OCI-LY7 (cell line): ENCODE measurements at regions not wholly inside any gene's neighbourhood (a gene's known extent, or its start where the extent isn't known, plus 50 kb on each side); places are given as distances from the start of the nearest gene placed in this dataset.

Experiments
- BruUV-seq: library from RNA; stranded (reverse); fragments of 400-500 nt; replicated peaks from 2 replicates; lab custom pipeline; 2021; lab: Mats Ljungman, UMichigan
- CTCF ChIA-PET: fragments of 300-600 bp; sonication (Branson Sonifier 250); formaldehyde crosslinking; loops from one replicate; lab custom pipeline; 2022; ENCODE audit warnings: antibody characterized with exemption; ENCODE audit not compliant: unreplicated experiment; lab: Charles Lee
- POLR2A ChIA-PET: fragments of 300-600 bp; sonication (Branson Sonifier 250); formaldehyde crosslinking; loops from one replicate; lab custom pipeline; 2022; ENCODE audit warnings: antibody characterized with exemption; lab: Charles Lee
- DNase-seq: peaks from one replicate; pipeline ENCODE4 v3.0.0-alpha.2; 2015; ENCODE audit warnings: low spot score
- H2AFZ ChIP-seq: fragments of 200-600 bp; sonication (generic), shearing (Covaris generic); 2 replicates; pipeline ENCODE4 v1.6.1; 2014; ENCODE audit warnings: mild to moderate bottlenecking, antibody characterized with exemption, low read length, moderate library complexity
- H3K27ac ChIP-seq: fragments of 200-600 bp; sonication (generic); 2 replicates; pipeline ENCODE4 v1.5.1; 2014; ENCODE audit warnings: mixed run types, low read depth, mild to moderate bottlenecking, moderate library complexity, low read length, inconsistent platforms; ENCODE audit not compliant: poor library complexity, severe bottlenecking
- H3K36me3 ChIP-seq: fragments of 200-600 bp; sonication (generic); 2 replicates; pipeline ENCODE4 v1.6.1; 2014; ENCODE audit warnings: mild to moderate bottlenecking, antibody characterized with exemption, low read length, moderate library complexity, mixed read lengths; ENCODE audit not compliant: insufficient read depth
- H3K4me1 ChIP-seq: fragments of 200-600 bp; sonication (generic); 2 replicates; pipeline ENCODE4 v1.5.1; 2014; ENCODE audit warnings: mild to moderate bottlenecking, low read length; ENCODE audit not compliant: insufficient read depth, poor library complexity, severe bottlenecking
- H3K4me2 ChIP-seq: fragments of 200-600 bp; sonication (generic); 2 replicates; pipeline ENCODE4 v1.6.1; 2014; ENCODE audit warnings: mild to moderate bottlenecking, low read length
- H3K4me3 ChIP-seq: fragments of 200-600 bp; sonication (generic); 2 replicates; pipeline ENCODE4 v1.5.1; 2014; ENCODE audit warnings: mild to moderate bottlenecking, low read depth, low read length; ENCODE audit not compliant: poor library complexity, severe bottlenecking
- H3K79me2 ChIP-seq: fragments of 200-600 bp; sonication (generic); 2 replicates; pipeline ENCODE4 v1.6.1; 2016; ENCODE audit warnings: low read depth, mild to moderate bottlenecking, low read length, moderate library complexity, mixed read lengths; ENCODE audit not compliant: insufficient read depth
- H3K9me2 ChIP-seq: fragments of 200-600 bp; sonication (generic); 2 replicates; pipeline ENCODE4 v1.6.1; 2016; ENCODE audit warnings: mild to moderate bottlenecking, low read length, mixed read lengths; ENCODE audit not compliant: insufficient read depth
- H3K9me3 ChIP-seq: fragments of 200-600 bp; sonication (generic); 2 replicates; pipeline ENCODE4 v1.6.1; 2014; ENCODE audit warnings: mild to moderate bottlenecking, mixed run types, low read length, mixed read lengths
- H4K20me1 ChIP-seq: fragments of 200-600 bp; sonication (generic); 2 replicates; pipeline ENCODE4 v1.6.1; 2014; ENCODE audit warnings: mild to moderate bottlenecking, antibody characterized with exemption, low read length, moderate library complexity, mixed read lengths; ENCODE audit not compliant: insufficient read depth
- EZH2phosphoT487 ChIP-seq: fragments of 200-600 bp; sonication (generic); IDR thresholded peaks from 2 replicates; pipeline ENCODE4 v1.6.1; 2018; ENCODE audit warnings: low read depth, borderline replicate concordance, mild to moderate bottlenecking, mixed run types, antibody characterized with exemption, low read length, moderate library complexity, mixed read lengths
- intact Hi-C: fragments of 100-400 bp; cut with micrococcal nuclease; formaldehyde crosslinking; loops from one replicate; pipeline ENCODE4 v1.10.0; 2022; ENCODE audit not compliant: unreplicated experiment
- TF ChIP-seq, protein P1 (sequence below): fragments of 200-600 bp; sonication (generic); conservative IDR thresholded peaks from 2 replicates; pipeline ENCODE4 v1.5.1; 2014; ENCODE audit warnings: mild to moderate bottlenecking, antibody characterized with exemption, low read length, moderate library complexity, mixed read lengths

DNA sequence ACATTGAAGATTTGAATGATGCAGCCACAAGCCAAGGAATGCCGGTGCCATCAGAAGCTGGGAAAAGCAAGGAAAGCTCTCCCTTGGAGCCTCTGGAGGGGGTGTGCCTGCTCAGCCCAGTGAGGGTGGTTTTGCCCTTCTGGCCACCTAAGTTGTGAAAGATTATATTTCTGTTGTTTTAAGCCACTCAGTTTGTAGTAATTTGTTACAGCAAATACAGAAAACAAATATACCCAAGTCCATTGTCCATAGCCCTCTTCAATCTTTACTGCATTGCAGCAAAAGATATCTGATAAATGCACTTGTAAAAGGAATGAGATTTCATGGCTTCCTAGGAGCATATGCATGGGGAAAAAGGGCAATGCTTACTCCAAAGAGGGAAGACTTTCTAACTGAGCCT lies 447.9 kb downstream of the HAPSTR1 start:
- H3K79me2 ChIP-seq, result no peaks in the 10 kb centered on the region
- no peak overlapping the region for H3K4me3 ChIP-seq
- no peaks in the 10 kb centered on the region for H3K9me2 ChIP-seq
- no peak overlapping the region for H3K27ac ChIP-seq
- no peak for DNase-seq
- no peaks in the 10 kb centered on the region for H4K20me1 ChIP-seq
- no peaks in the 10 kb centered on the region for H3K4me1 ChIP-seq
- TF ChIP-seq, protein P1, sequence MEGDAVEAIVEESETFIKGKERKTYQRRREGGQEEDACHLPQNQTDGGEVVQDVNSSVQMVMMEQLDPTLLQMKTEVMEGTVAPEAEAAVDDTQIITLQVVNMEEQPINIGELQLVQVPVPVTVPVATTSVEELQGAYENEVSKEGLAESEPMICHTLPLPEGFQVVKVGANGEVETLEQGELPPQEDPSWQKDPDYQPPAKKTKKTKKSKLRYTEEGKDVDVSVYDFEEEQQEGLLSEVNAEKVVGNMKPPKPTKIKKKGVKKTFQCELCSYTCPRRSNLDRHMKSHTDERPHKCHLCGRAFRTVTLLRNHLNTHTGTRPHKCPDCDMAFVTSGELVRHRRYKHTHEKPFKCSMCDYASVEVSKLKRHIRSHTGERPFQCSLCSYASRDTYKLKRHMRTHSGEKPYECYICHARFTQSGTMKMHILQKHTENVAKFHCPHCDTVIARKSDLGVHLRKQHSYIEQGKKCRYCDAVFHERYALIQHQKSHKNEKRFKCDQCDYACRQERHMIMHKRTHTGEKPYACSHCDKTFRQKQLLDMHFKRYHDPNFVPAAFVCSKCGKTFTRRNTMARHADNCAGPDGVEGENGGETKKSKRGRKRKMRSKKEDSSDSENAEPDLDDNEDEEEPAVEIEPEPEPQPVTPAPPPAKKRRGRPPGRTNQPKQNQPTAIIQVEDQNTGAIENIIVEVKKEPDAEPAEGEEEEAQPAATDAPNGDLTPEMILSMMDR, result no peak
- TF ChIP-seq EZH2phosphoT487, result no peak
- ChIA-PET POLR2A (no interaction called here), CTCF (no interaction called here)
- no TSS peak for BruUV-seq
- intact Hi-C loops, result no loop called here
- no peak overlapping the region for H2AFZ ChIP-seq
- no peaks in the 10 kb centered on the region for H3K9me3 ChIP-seq
- H3K4me2 ChIP-seq, result no peak overlapping the region
- H3K36me3 ChIP-seq, result no peaks in the 10 kb centered on the region

DNA sequence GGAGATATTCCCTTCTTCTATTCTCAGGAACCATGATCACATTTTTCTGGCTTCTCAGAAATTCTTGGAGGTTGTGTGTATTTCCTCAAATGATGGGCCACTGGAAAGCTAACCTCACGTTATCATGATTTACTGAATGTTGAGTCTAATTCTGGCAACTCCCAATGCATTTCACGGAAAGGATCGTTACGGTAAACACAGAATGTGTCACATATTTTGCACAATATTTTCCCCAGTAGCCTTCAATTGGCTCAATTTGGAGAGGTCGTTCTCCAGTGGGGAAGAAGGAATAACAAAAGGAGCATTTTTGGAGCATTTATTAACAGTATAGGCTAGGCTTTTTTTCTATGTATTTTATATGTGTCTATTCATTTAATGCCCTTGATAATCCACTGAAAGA lies 450.3 kb downstream of the HAPSTR1 start:
- POLR2A ChIA-PET, result no interaction called here
- H3K4me2 ChIP-seq, result no peak overlapping the region
- TF ChIP-seq, protein P1, result no peak
- no peak for TF ChIP-seq EZH2phosphoT487
- H3K27ac ChIP-seq, result no peak overlapping the region
- H3K4me1 ChIP-seq, result no peaks in the 10 kb centered on the region
- no peaks in the 10 kb centered on the region for H3K9me2 ChIP-seq
- no TSS peak for BruUV-seq
- no peak overlapping the region for H3K4me3 ChIP-seq
- H4K20me1 ChIP-seq, result no peaks in the 10 kb centered on the region
- intact Hi-C loops, result no loop called here
- H3K9me3 ChIP-seq, result no peaks in the 10 kb centered on the region
- no peaks in the 10 kb centered on the region for H3K36me3 ChIP-seq
- no peaks in the 10 kb centered on the region for H3K79me2 ChIP-seq
- DNase-seq, result no peak
- CTCF ChIA-PET, result no interaction called here
- no peak overlapping the region for H2AFZ ChIP-seq

DNA sequence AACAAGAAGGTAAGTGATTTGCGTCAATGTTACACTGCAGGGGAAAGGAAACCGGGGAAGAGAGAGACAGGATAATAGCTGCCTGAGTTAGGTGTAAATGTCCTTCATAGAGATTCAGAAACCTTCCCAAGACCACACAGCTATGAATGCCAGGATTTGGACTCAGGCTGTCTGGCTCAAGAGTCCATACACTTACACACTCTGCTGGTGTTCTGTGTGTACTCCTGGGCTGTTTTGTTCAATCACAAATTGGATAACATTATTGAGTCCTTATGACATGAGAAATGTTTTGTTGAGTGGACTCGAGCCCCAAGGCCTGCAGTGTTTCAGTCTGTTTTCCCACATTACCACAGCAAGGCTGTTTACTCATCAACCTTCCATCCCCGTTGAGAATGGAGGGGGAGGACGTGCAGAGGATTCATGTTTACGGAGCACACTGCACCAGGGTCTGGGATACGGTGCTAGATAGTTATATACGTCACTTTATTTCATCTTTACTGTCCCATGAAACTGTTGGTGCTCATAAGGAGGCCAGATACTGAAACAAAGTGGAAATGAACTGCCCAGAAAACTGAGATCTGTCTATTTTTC lies 450.8 kb downstream of the HAPSTR1 start:
- Histone ChIP-seq H2AFZ (no peak overlapping the region), H3K9me3 (no peaks in the 10 kb centered on the region), H3K79me2 (no peaks in the 10 kb centered on the region), H3K4me1 (no peaks in the 10 kb centered on the region), H3K4me2 (no peak overlapping the region), H3K9me2 (no peaks in the 10 kb centered on the region), H3K36me3 (no peaks in the 10 kb centered on the region), H3K4me3 (no peak overlapping the region), H3K27ac (no peak overlapping the region), H4K20me1 (no peaks in the 10 kb centered on the region)
- intact Hi-C loops, result no loop called here
- ChIA-PET CTCF (no interaction called here), POLR2A (no interaction called here)
- no peak for DNase-seq
- TF ChIP-seq EZH2phosphoT487, result no peak
- TF ChIP-seq, protein P1, result no peak
- BruUV-seq, result no TSS peak
